ENCODE measurements at regions not wholly inside any gene's neighbourhood (a gene's known extent, or its start where the extent isn't known, plus 50 kb on each side); places are given as distances from the start of the nearest gene placed in this dataset.

GRCh38 chr11:113572136-113572735 lies 97.0 kb upstream of the DRD2 start:
- Histone ChIP-seq H3K4me3 (ENCODE audit: insufficient read depth, low read depth, low read length) (no peak overlapping the region), H3K27me3 (ENCODE audit: control insufficient read depth, insufficient read depth, low read length) (no peaks in the 10 kb centered on the region), H3K36me3 (replicated peaks; ENCODE audit: control insufficient read depth, insufficient read depth, low read length) (no peaks in the 10 kb centered on the region)
- no peak for DNase-seq

- DNase-seq, result peak; percentile 40
- Histone ChIP-seq H3K36me3 (replicated peaks; ENCODE audit: control insufficient read depth, insufficient read depth, low read length) (no peaks in the 10 kb centered on the region), H3K27me3 (ENCODE audit: control insufficient read depth, insufficient read depth, low read length) (no peaks in the 10 kb centered on the region), H3K4me3 (ENCODE audit: insufficient read depth, low read depth, low read length) (no peak overlapping the region)
These were observed 96.3 kb upstream of the DRD2 start for GRCh38 chr11:113571531-113571930.

GRCh38 chr11:113570906-113571305 lies 95.7 kb upstream of the DRD2 start:
- Histone ChIP-seq H3K36me3 (replicated peaks; ENCODE audit: control insufficient read depth, insufficient read depth, low read length) (no peaks in the 10 kb centered on the region), H3K27me3 (ENCODE audit: control insufficient read depth, insufficient read depth, low read length) (no peaks in the 10 kb centered on the region), H3K4me3 (ENCODE audit: insufficient read depth, low read depth, low read length) (no peak overlapping the region)
- no peak for DNase-seq

GRCh38 chr11:113569391-113569790 lies 94.2 kb upstream of the DRD2 start:
- Histone ChIP-seq H3K27me3 (ENCODE audit: control insufficient read depth, insufficient read depth, low read length) (no peaks in the 10 kb centered on the region), H3K36me3 (replicated peaks; ENCODE audit: control insufficient read depth, insufficient read depth, low read length) (no peaks in the 10 kb centered on the region), H3K4me3 (ENCODE audit: insufficient read depth, low read depth, low read length) (no peak overlapping the region)
- no peak for DNase-seq

- no peaks in the 10 kb centered on the region for H3K36me3 ChIP-seq (replicated peaks; ENCODE audit: control insufficient read depth, insufficient read depth, low read length)
- H3K27me3 ChIP-seq (ENCODE audit: control insufficient read depth, insufficient read depth, low read length), result no peaks in the 10 kb centered on the region
- DNase-seq, result no peak
- no peak overlapping the region for H3K4me3 ChIP-seq (ENCODE audit: insufficient read depth, low read depth, low read length)
These were observed 93.4 kb upstream of the DRD2 start for GRCh38 chr11:113568566-113568965.

- no peak overlapping the region for H3K4me3 ChIP-seq (ENCODE audit: insufficient read depth, low read depth, low read length)
- no peak for DNase-seq
These were observed 92.8 kb upstream of the DRD2 start for GRCh38 chr11:113567867-113568544.

GRCh38 chr11:113567097-113567496 lies 91.9 kb upstream of the DRD2 start:
- no peak for DNase-seq
- H3K27me3 ChIP-seq (ENCODE audit: control insufficient read depth, insufficient read depth, low read length), result no peaks in the 10 kb centered on the region
- no peak overlapping the region for H3K4me3 ChIP-seq (ENCODE audit: insufficient read depth, low read depth, low read length)

More at GRCh38 chr11:113567867-113568544, 92.8 kb upstream of the DRD2 start:
- Histone ChIP-seq H3K27me3 (ENCODE audit: control insufficient read depth, insufficient read depth, low read length) (no peaks in the 10 kb centered on the region), H3K36me3 (replicated peaks; ENCODE audit: control insufficient read depth, insufficient read depth, low read length) (no peaks in the 10 kb centered on the region)

GRCh38 chr11:113564527-113565130 lies 89.4 kb upstream of the DRD2 start:
- no peak for DNase-seq
- H3K4me3 ChIP-seq (ENCODE audit: insufficient read depth, low read depth, low read length), result no peak overlapping the region
- H3K27me3 ChIP-seq (ENCODE audit: control insufficient read depth, insufficient read depth, low read length), result no peaks in the 10 kb centered on the region
- no peaks in the 10 kb centered on the region for H3K36me3 ChIP-seq (replicated peaks; ENCODE audit: control insufficient read depth, insufficient read depth, low read length)

More at GRCh38 chr11:113567097-113567496, 91.9 kb upstream of the DRD2 start:
- H3K36me3 ChIP-seq (replicated peaks; ENCODE audit: control insufficient read depth, insufficient read depth, low read length), result no peaks in the 10 kb centered on the region

GRCh38 chr11:113563766-113564526 lies 88.7 kb upstream of the DRD2 start:
- DNase-seq, result no peak
- Histone ChIP-seq H3K27me3 (ENCODE audit: control insufficient read depth, insufficient read depth, low read length) (no peaks in the 10 kb centered on the region), H3K36me3 (replicated peaks; ENCODE audit: control insufficient read depth, insufficient read depth, low read length) (no peaks in the 10 kb centered on the region), H3K4me3 (ENCODE audit: insufficient read depth, low read depth, low read length) (no peak overlapping the region)

- Histone ChIP-seq H3K36me3 (replicated peaks; ENCODE audit: control insufficient read depth, insufficient read depth, low read length) (no peaks in the 10 kb centered on the region), H3K27me3 (ENCODE audit: control insufficient read depth, insufficient read depth, low read length) (no peaks in the 10 kb centered on the region), H3K4me3 (ENCODE audit: insufficient read depth, low read depth, low read length) (no peak overlapping the region)
- no peak for DNase-seq
These were observed 87.8 kb upstream of the DRD2 start for GRCh38 chr11:113562981-113563461.

- no peaks in the 10 kb centered on the region for H3K36me3 ChIP-seq (replicated peaks; ENCODE audit: control insufficient read depth, insufficient read depth, low read length)
- no peak overlapping the region for H3K4me3 ChIP-seq (ENCODE audit: insufficient read depth, low read depth, low read length)
- H3K27me3 ChIP-seq (ENCODE audit: control insufficient read depth, insufficient read depth, low read length), result no peaks in the 10 kb centered on the region
- no peak for DNase-seq
These were observed 87.4 kb upstream of the DRD2 start for GRCh38 chr11:113562576-113562975.

- H3K36me3 ChIP-seq (replicated peaks; ENCODE audit: control insufficient read depth, insufficient read depth, low read length), result no peaks in the 10 kb centered on the region
- H3K27me3 ChIP-seq (ENCODE audit: control insufficient read depth, insufficient read depth, low read length), result no peaks in the 10 kb centered on the region
- no peak overlapping the region for H3K4me3 ChIP-seq (ENCODE audit: insufficient read depth, low read depth, low read length)
- no peak for DNase-seq
These were observed 82.7 kb upstream of the DRD2 start for GRCh38 chr11:113557926-113558325.

- Histone ChIP-seq H3K4me3 (ENCODE audit: insufficient read depth, low read depth, low read length) (no peak overlapping the region), H3K36me3 (replicated peaks; ENCODE audit: control insufficient read depth, insufficient read depth, low read length) (no peaks in the 10 kb centered on the region), H3K27me3 (ENCODE audit: control insufficient read depth, insufficient read depth, low read length) (no peaks in the 10 kb centered on the region)
- no peak for DNase-seq
These were observed 80.8 kb upstream of the DRD2 start for GRCh38 chr11:113556036-113556435.

- no peak for DNase-seq
- Histone ChIP-seq H3K4me3 (ENCODE audit: insufficient read depth, low read depth, low read length) (no peak overlapping the region), H3K27me3 (ENCODE audit: control insufficient read depth, insufficient read depth, low read length) (no peaks in the 10 kb centered on the region), H3K36me3 (replicated peaks; ENCODE audit: control insufficient read depth, insufficient read depth, low read length) (no peaks in the 10 kb centered on the region)
These were observed 79.9 kb upstream of the DRD2 start for GRCh38 chr11:113555071-113555619.

All from H7 (cell line).